ENCODE measurements at regions not wholly inside any gene's neighbourhood (a gene's known extent, or its start where the extent isn't known, plus 50 kb on each side); places are given as distances from the start of the nearest gene placed in this dataset.

DNA sequence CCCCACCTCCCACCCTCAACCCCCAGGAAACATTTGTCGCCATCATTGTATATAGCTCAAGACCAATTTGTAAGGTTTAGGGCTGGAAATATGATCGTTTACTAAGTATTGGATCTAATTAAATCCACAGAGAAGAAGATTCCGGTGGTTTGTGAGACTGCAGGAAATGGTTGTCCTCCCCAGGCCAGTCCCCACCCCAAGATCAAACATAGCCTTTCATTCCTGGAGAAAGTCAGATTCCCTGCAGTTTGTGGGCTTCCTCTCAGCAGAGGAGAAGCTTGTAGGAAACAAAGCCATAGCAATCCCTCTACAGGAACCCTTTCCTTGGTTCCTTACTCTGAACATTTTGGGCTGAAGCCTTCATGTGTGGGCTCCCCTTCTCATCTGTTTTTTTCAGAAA lies 79.2 kb upstream of the TBCA start:
- intact Hi-C loops (cut with micrococcal nuclease) = no loop called here
- no peak for FAIRE-seq
- BruUV-seq (replicated peaks) = no TSS peak
- H3K79me2 ChIP-seq (ENCODE audit: control insufficient read depth, insufficient read depth, low read length) = no peaks in the 10 kb centered on the region
- H3K4me1 ChIP-seq (replicated peaks in 1 of 2; ENCODE audit: control insufficient read depth in 2 of 2, insufficient read depth in 2 of 2, low read length in 2 of 2) = peaks cover 0 to 11% of the 10 kb centered on the region in 2 experiments; a peak in 1 of 5 replicates
- H3K9me1 ChIP-seq (ENCODE audit: control insufficient read depth, insufficient read depth, low read length) = no peaks in the 10 kb centered on the region
- no peak for ATAC-seq
- ChIA-PET POLR2A (interaction anchor here (1.0 kb wide), 1 partner anchor 11 kb away, joined by 4 read pairs; no protein-coding TSS in a partner anchor), CTCF (ENCODE audit: low intra/inter-chr PET ratio) (no interaction called here)
- H3K9ac ChIP-seq (ENCODE audit: insufficient read depth in 1 of 2, low read depth in 2 of 2, low read length in 2 of 2) = no peak overlapping the region
- no peak overlapping the region for H3K4me3 ChIP-seq
- no peak overlapping the region for H2AFZ ChIP-seq (ENCODE audit: low read depth, low read length)
- H3K4me2 ChIP-seq (ENCODE audit: insufficient read depth, low read length) = no peak overlapping the region
- WGBS (ENCODE audit: insufficient coverage, low coverage, missing lambda C conversion rate) = 2% methylated on average over 3 of the region's 3 CpGs
- in situ Hi-C loops (cut with MboI) = no loop called here
- TF ChIP-seq DACH1 (IDR thresholded peaks at IDR 0.05; ENCODE audit: partially characterized antibody) (no peak), LARP7 (IDR thresholded peaks at IDR 0.05) (no peak), SRSF9 (IDR thresholded peaks at IDR 0.05; ENCODE audit: borderline replicate concordance, low read depth, low read length) (no peak), PTBP1 (IDR thresholded peaks at IDR 0.05; ENCODE audit: low read depth, low read length) (no peak), MXD1 (CRISPR knock-in tag; IDR thresholded peaks at IDR 0.05; ENCODE audit: borderline replicate concordance, poor library complexity, severe bottlenecking) (no peak), FOXJ2 (tag; IDR thresholded peaks at IDR 0.05) (no peak), CHD4 (IDR thresholded peaks at IDR 0.05; ENCODE audit: insufficient read depth, insufficient replicate concordance, low read depth, low read length, poor library complexity, severe bottlenecking) (no peak), SMARCC2 (IDR thresholded peaks at IDR 0.05; ENCODE audit: low read depth) (no peak), ZNF512 (tag; IDR thresholded peaks at IDR 0.05) (no peak), FUS (optimal IDR thresholded peaks at IDR 0.05; ENCODE audit: low read depth, low read length) (no peak), ZNF347 (CRISPR knock-in tag; IDR thresholded peaks at IDR 0.05; ENCODE audit: low read depth) (no peak), HDAC3 (IDR thresholded peaks at IDR 0.05; ENCODE audit: borderline replicate concordance, partially characterized antibody) (no peak), FOXK1 (CRISPR knock-in tag; IDR thresholded peaks at IDR 0.05; ENCODE audit: borderline replicate concordance) (no peak)
- peaks cover 6 to 13% of the 10 kb centered on the region in 2 experiments; a peak in 4 of 5 replicates for H3K27me3 ChIP-seq (ENCODE audit: control insufficient read depth in 2 of 2, insufficient read depth in 2 of 2, low read length in 2 of 2)
- H4K20me1 ChIP-seq (replicated peaks; ENCODE audit: control insufficient read depth, insufficient read depth, low read length) = no peaks in the 10 kb centered on the region
- no peaks in the 10 kb centered on the region for H3K36me3 ChIP-seq (ENCODE audit: control insufficient read depth, insufficient read depth, low read length)
- no peak for DNase-seq (ENCODE audit: extremely low read depth in 1 of 4, low spot score in 3 of 4)
- H3K9me3 ChIP-seq (replicated peaks; ENCODE audit: control insufficient read depth, insufficient read depth, low read depth, low read length) = no peaks in the 10 kb centered on the region
- H3K27ac ChIP-seq (ENCODE audit: extremely low read depth, low read depth, low read length) = no peak overlapping the region
